IPS-20b (cell line): ENCODE measurements at regions not wholly inside any gene's neighbourhood (a gene's known extent, or its start where the extent isn't known, plus 50 kb on each side); places are given as distances from the start of the nearest gene placed in this dataset.

Experiments used
- H3K27ac ChIP-seq: one replicate; pipeline ENCODE4 v1.5.1; 2013; ENCODE audit warnings: low read length
- H3K27me3 ChIP-seq: 2 replicates; pipeline ENCODE4 v1.6.1; 2013; ENCODE audit warnings: mild to moderate bottlenecking, low read length, inconsistent platforms; ENCODE audit not compliant: insufficient read depth
- H3K36me3 ChIP-seq: 2 replicates; pipeline ENCODE4 v1.6.1; 2013; ENCODE audit warnings: low read depth, mild to moderate bottlenecking, inconsistent platforms, low read length, moderate library complexity; ENCODE audit not compliant: insufficient read depth
- H3K4me1 ChIP-seq: 2 replicates; pipeline ENCODE4 v1.6.1; 2013; ENCODE audit warnings: mild to moderate bottlenecking, control low read depth, inconsistent platforms, low read length, moderate library complexity; ENCODE audit not compliant: insufficient read depth
- H3K4me3 ChIP-seq: 2 replicates; pipeline ENCODE4 v1.5.1; 2013; ENCODE audit warnings: mild to moderate bottlenecking, low read length, inconsistent platforms
- H3K9ac ChIP-seq: 2 replicates; pipeline ENCODE4 v1.6.1; 2013; ENCODE audit warnings: low read depth, mild to moderate bottlenecking, inconsistent platforms, low read length, moderate library complexity
- H3K9me3 ChIP-seq: 2 replicates; pipeline ENCODE4 v1.6.1; 2013; ENCODE audit warnings: mild to moderate bottlenecking, low read depth, low read length, inconsistent platforms; ENCODE audit not compliant: insufficient read depth

DNA sequence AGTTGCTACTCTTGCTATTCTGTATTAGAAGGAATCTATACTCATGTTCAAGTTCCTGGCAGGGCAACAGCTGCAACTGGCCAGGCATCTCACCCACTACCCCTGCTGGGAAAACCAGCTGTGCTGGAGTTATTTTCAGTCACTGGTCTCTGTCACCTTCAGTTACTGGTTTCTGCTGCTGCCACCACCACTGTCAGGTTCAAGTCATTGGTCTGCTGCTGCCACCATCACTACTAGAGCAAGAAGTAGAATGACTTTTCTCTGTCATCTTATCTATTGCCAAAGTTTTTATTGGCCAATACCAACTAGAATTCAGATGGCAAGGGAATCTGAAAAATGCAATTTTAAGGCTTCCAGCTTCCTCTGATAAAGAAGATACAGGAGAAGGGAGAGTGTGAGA lies 1615.2 kb downstream of the OLFM4 start:
- H3K27ac ChIP-seq: no peak overlapping the region
- no peaks in the 10 kb centered on the region for H3K36me3 ChIP-seq
- no peaks in the 10 kb centered on the region for H3K9me3 ChIP-seq
- H3K4me1 ChIP-seq: peaks cover 6% of the 10 kb centered on the region
- no peaks in the 10 kb centered on the region for H3K27me3 ChIP-seq
- H3K4me3 ChIP-seq: no peak overlapping the region
- H3K9ac ChIP-seq: no peak overlapping the region

DNA sequence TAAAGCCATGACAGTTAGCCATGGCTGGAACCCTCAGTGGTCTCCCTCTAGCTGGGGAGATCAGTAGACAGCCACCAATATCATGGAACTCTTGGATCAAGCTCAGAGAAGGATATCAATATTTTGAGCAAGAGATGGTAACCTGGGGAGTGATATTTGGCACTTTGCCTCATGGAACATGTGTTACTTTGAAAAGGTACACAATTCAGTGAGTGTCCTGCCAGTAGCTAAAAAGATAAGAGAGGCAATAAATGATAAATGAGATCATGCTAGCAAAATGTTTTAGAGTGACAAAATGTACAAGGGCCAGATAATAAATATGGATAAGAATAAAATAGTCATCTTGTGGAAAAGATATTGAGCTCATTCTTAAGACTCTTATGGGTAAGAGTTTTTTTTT lies 1618.7 kb downstream of the OLFM4 start:
- Histone ChIP-seq H3K9me3 (no peaks in the 10 kb centered on the region), H3K27me3 (no peaks in the 10 kb centered on the region), H3K4me3 (no peak overlapping the region), H3K36me3 (no peaks in the 10 kb centered on the region), H3K4me1 (no peaks in the 10 kb centered on the region), H3K27ac (no peak overlapping the region), H3K9ac (no peak overlapping the region)

DNA sequence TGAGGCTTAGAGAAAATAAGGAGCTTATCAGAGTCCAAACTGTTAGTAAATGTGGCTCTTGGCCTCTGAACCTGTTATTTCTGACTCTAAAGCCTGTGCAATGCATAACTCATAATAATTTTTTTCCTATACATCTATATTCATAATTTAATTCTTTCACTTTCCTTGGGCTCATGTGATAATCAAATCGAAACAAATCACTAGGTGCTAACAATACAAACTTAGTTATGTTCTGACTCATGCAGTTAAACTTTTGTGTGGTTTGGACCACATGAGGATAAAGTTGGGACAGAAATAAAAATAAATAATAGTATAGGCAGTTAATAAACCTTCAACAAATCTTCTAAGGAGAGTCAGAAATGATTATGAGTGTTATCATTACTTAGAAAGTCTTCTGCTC lies 1629.0 kb downstream of the OLFM4 start:
- Histone ChIP-seq H3K27ac (no peak overlapping the region), H3K4me1 (no peaks in the 10 kb centered on the region), H3K9me3 (0 out of 2 replicates have a peak, but pooled peaks cover 4% of the 10 kb centered on the region), H3K9ac (no peak overlapping the region), H3K27me3 (no peaks in the 10 kb centered on the region), H3K36me3 (no peaks in the 10 kb centered on the region), H3K4me3 (no peak overlapping the region)

DNA sequence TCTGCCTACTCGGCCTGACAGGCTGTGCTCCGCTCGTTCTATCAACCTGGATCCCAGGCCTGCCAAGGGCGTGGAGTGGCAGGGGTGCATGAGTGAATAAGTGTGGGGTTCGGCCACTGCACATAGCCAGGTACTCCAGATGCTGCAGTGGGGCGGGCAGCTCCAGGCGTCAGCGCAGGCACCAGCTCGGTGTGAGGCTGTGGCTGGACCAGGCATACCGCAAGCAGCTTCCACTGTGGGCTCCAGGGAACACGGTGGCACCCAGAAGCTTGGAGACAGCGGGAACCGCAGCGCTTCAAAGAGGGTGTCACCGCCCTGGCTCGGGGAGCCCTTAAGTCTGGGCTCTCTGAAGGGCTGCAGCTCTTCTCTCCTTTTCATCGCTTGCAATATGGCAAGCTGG lies 1630.2 kb downstream of the OLFM4 start:
- H3K4me3 ChIP-seq: no peak overlapping the region
- no peaks in the 10 kb centered on the region for H3K27me3 ChIP-seq
- H3K27ac ChIP-seq: no peak overlapping the region
- H3K9me3 ChIP-seq: 0 out of 2 replicates have a peak, but pooled peaks cover 4% of the 10 kb centered on the region
- no peaks in the 10 kb centered on the region for H3K4me1 ChIP-seq
- H3K36me3 ChIP-seq: no peaks in the 10 kb centered on the region
- no peak overlapping the region for H3K9ac ChIP-seq

DNA sequence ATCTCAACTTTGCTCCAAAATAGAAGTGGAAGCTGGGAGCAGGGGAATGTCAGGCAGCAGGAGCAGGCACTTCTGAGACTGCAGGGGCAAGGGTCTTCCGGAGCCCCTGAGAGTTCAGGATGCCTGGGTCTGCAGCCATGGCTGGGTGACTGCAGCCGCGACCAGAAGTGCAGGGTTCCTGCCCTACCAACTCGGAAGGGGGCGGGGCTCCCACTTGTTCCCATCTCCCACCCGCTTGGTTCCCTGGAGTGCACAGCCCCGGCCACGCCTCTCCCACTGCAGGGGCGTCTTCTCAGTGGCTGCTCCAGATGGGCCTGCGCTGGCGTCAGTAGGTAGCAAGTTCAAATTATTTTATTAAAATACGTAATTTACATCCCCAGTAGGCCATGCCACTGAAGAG lies 1631.7 kb downstream of the OLFM4 start:
- H3K9me3 ChIP-seq: no peaks in the 10 kb centered on the region
- H3K4me1 ChIP-seq: no peaks in the 10 kb centered on the region
- no peak overlapping the region for H3K27ac ChIP-seq
- H3K27me3 ChIP-seq: no peaks in the 10 kb centered on the region
- no peak overlapping the region for H3K4me3 ChIP-seq
- H3K36me3 ChIP-seq: no peaks in the 10 kb centered on the region
- no peak overlapping the region for H3K9ac ChIP-seq

DNA sequence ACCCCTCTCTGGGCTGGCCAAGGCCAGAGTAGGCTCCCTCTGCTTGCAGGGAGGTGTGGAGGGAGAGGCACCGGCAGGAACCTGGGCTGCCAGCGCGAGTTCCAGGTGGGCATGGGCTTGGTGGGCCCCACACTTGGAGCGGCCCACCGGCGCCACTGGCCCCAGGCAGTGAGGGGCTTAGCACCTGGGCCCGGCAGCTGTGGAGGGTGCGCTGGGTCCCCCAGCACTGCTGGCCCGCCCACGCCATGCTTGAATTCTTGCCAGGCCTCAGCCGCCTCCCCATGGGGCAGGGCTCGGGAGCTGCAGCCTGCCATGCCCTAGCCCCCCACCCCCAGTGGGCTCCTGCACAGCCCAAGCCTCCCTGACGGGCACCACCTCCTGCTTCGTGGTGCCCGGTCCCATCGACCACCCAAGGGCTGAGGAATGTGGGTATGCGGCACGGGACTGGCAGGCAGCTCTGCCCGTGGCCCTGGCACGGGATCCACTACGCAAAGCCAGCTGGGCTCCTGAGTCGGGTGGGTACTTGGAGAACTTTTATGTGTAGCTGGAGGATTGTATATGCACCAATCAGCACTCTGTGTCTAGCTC lies 1648.0 kb downstream of the OLFM4 start:
- no peak overlapping the region for H3K9ac ChIP-seq
- H3K36me3 ChIP-seq: no peaks in the 10 kb centered on the region
- H3K27me3 ChIP-seq: no peaks in the 10 kb centered on the region
- H3K4me1 ChIP-seq: no peaks in the 10 kb centered on the region
- H3K4me3 ChIP-seq: no peak overlapping the region
- H3K9me3 ChIP-seq: peaks cover 14% of the 10 kb centered on the region; the same call in 1 of the 2 replicates
- no peak overlapping the region for H3K27ac ChIP-seq

DNA sequence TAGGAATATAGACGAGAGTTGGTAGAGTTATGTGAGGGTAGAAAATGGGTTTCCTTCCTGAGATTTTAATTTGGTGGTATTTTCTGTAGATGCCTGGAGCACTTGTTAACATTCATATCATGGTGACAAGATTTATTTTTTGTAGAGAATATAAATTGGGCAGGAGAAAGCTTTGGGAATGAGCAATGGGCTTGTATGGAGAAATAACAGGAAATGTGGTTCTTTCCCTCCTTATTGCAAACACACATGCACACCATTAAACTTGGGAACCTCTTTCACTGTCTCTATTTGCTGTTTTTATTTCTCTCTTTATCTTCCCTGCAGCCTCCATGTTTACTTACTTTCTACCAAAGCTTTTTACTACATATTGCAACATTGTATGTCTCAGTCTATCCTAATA lies 1653.6 kb downstream of the OLFM4 start:
- Histone ChIP-seq H3K36me3 (no peaks in the 10 kb centered on the region; the same call in 1 of the 2 replicates), H3K9me3 (peaks cover 2% of the 10 kb centered on the region; the same call in 1 of the 2 replicates), H3K27ac (no peak overlapping the region), H3K4me1 (no peaks in the 10 kb centered on the region), H3K9ac (no peak overlapping the region), H3K27me3 (no peaks in the 10 kb centered on the region), H3K4me3 (no peak overlapping the region)

DNA sequence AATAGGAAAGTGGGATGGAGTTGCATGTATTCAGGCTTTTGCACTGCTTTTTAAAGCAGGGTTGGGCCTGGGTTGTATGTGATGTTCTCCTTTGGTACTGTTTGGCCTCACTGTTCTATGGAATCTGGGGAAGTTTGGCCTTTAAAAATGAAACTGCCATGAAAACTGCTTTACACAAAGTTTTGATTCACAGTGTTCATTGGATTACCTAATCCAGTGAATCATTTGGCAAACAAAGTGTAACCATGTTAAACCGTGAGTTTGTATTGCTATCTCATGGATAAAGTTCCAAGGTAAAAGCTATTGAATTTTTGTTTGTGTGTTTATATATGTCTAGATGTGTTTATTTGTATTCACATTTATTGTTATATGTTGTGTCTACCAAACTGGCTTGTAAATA lies 1658.6 kb downstream of the OLFM4 start:
- Histone ChIP-seq H3K9me3 (0 out of 2 replicates have a peak, but pooled peaks cover 8% of the 10 kb centered on the region), H3K4me1 (no peaks in the 10 kb centered on the region), H3K27ac (no peak overlapping the region), H3K4me3 (no peak overlapping the region), H3K9ac (no peak overlapping the region), H3K36me3 (no peaks in the 10 kb centered on the region; the same call in 1 of the 2 replicates), H3K27me3 (no peaks in the 10 kb centered on the region)

DNA sequence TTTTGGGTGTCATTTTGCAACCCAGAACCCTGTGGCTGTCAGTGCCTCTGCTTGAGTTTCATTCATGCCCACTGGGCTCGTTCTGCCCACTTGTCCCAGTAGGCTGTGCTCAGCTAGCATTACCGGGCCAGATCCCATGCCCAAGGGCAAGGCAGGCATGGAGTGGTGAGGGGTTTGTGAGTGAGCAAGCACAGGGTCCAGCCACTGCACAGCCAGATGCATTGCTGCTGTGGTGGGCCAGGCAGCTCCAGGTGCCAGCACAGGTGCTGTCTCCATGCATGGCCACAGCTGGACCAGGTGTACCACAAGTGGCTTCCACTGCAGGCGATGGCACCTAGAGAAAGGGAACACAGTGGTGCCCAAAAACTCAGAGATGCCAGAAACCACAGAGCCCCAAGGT lies 1671.2 kb downstream of the OLFM4 start:
- Histone ChIP-seq H3K36me3 (no peaks in the 10 kb centered on the region), H3K27ac (no peak overlapping the region), H3K4me3 (no peak overlapping the region), H3K4me1 (no peaks in the 10 kb centered on the region), H3K27me3 (no peaks in the 10 kb centered on the region), H3K9me3 (no peaks in the 10 kb centered on the region), H3K9ac (no peak overlapping the region)

DNA sequence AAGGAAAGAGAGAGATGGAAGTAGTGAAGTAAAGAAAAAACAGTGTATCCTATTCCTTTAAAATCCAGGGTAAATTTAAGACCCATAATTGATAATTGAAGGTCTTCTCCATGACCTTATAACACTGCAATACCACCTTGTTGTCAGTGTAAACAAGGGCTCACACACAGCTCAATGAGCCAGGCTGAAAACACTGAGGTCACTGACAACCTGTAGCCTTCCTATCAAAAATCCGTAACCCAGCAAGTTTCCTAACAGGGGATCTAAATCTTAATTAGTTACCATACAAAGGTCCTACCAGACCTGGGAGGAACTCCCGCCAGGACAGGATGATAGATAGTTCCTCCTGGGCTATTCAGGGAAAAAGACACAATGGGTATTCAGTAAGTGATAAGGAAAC lies 1677.1 kb downstream of the OLFM4 start:
- H3K9ac ChIP-seq: no peak overlapping the region
- peaks cover 6% of the 10 kb centered on the region for H3K9me3 ChIP-seq
- H3K27ac ChIP-seq: no peak overlapping the region
- H3K27me3 ChIP-seq: no peaks in the 10 kb centered on the region
- H3K4me3 ChIP-seq: no peak overlapping the region
- no peaks in the 10 kb centered on the region for H3K4me1 ChIP-seq
- H3K36me3 ChIP-seq: no peaks in the 10 kb centered on the region

DNA sequence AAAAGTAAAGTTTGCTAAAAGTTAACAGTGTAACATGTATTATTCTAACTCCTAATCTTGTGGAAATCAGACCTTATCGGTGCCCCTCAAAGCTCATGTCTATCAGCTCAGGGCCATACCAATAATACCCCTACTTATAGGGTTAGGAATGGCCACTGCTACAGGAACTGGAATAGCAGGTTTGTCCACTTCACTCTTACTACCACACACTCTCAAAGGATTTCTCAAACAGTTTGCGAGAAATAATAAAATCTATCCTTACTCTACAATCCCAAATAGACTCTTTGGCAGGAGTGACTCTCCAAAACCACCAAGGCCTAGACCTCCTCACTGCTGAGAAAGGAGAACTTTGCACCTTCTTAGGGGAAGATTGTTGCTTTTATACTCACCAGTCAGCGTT lies 1677.7 kb downstream of the OLFM4 start:
- no peaks in the 10 kb centered on the region for H3K36me3 ChIP-seq
- no peak overlapping the region for H3K4me3 ChIP-seq
- H3K27ac ChIP-seq: no peak overlapping the region
- H3K9me3 ChIP-seq: peaks cover 6% of the 10 kb centered on the region
- H3K4me1 ChIP-seq: no peaks in the 10 kb centered on the region
- no peak overlapping the region for H3K9ac ChIP-seq
- no peaks in the 10 kb centered on the region for H3K27me3 ChIP-seq

DNA sequence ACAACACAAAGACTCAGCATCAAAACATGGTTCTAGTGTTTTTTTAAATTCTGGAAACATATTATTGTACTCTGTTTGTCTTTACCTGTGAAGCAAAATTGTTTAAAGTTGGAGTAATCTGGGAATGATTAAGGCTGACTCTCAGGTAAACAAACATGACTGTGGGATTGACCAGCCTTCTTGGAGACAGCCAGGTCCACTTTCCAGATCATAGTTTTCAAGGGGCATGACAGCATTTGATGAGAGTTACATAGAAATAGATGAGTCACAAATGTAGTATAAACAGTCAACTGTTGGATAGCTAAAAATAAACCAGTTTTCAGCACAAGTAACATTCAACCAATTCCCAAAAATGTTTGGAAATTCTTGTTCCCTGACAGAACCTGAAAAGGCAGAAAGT lies 1680.9 kb downstream of the OLFM4 start:
- H3K9me3 ChIP-seq: peaks cover 6% of the 10 kb centered on the region

More for the DNA sequence above, 1680.9 kb downstream of the OLFM4 start:
- Histone ChIP-seq H3K4me3 (no peak overlapping the region), H3K27me3 (no peaks in the 10 kb centered on the region), H3K9ac (no peak overlapping the region), H3K4me1 (no peaks in the 10 kb centered on the region), H3K36me3 (no peaks in the 10 kb centered on the region), H3K27ac (no peak overlapping the region)
